GM21423 (cell line): ENCODE measurements at regions not wholly inside any gene's neighbourhood (a gene's known extent, or its start where the extent isn't known, plus 50 kb on each side); places are given as distances from the start of the nearest gene placed in this dataset.
A peak's percentile ranks its signal among the peaks of the same experiment; 100 is the strongest.
"Not testable (repeated sequence)": the region's sequence is repeated elsewhere in the genome, so short reads cannot be mapped to it uniquely, and the experiment has no call there.

ENCODE experiments used
- ATAC-seq: cut with Tn5 transposase; IDR thresholded peaks from one replicate; pipeline ENCODE4 v1.9.1; 2021; ENCODE audit warnings: mild to moderate bottlenecking, moderate library complexity; ENCODE audit not compliant: unreplicated experiment

DNA sequence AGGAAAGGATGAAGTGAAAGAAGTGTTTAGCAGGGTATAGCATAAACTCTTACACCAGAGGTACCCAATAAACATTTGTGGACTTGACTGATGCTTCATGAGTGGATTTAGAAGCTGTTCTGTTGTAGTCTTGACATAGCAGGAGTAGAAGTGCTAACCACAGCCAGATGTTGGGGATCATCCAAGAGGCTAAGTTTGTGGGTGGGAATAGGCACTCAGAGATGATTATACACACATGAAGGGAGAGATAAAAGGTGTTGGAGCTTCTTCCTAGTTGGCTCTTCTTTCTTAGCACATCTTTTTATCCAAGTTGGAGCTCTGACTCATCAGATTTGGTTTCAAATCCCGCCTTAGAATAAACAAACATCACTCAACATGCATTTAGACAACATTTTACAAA is 166.7 kb upstream of the E2F7 start:
- ATAC-seq = no peak

DNA sequence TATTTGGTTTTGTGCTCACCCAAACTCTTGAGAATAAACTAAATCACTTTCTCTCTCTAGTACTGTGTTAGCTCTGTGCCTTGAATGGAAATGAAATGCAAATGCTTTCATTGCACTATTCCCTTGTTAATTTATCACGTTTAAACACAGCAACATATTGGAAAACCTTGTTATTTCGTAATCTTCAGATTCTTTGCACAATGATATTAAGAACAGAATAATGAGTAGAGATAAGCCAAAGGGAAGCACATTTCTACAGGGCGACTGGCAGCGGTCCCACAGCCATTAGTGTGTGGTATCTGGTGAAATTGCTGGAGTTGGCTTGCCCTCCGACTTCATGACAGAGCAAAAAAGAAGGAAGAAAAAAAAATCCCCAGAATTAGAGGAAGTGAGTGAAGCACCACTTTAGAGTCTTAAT is 166.1 kb upstream of the E2F7 start:
- no peak for ATAC-seq

DNA sequence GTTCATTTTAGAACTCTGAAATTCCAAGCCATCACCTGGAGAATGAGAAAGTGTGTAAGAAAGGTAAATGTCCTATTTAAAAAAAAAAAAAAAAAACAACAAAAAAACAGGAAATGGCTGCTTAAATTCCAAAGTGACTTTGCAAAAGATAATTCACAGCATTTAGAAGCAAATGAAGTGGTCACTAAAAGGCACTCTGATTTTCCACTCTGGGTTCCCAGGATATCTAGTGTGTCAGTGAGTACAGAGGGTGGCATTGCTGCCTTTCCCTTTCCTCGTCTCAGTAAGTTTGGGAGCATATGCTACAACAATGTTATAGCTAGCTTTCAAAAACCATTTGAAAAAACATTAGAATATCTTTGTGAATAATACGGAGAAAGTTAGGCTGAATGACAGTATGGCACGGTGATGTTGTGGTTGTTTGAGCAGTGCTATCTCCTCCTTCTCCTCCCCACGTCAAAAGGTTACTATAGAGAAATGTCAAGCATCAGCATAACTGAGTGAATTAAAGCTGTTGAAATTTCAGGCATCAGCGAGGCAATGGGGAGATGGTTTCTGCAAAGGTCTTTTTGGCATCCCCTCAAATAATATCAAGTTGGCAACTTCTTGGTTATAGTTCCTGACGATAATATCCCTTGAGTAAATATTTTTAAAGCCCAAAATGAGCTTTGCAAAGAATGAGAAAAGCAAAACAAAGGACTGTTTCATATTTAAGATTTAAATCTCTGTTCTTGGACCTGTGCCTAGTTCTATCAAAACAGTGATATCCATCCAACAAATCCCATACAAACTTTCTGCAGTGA is 164.5 kb upstream of the E2F7 start:
- no peak for ATAC-seq

DNA sequence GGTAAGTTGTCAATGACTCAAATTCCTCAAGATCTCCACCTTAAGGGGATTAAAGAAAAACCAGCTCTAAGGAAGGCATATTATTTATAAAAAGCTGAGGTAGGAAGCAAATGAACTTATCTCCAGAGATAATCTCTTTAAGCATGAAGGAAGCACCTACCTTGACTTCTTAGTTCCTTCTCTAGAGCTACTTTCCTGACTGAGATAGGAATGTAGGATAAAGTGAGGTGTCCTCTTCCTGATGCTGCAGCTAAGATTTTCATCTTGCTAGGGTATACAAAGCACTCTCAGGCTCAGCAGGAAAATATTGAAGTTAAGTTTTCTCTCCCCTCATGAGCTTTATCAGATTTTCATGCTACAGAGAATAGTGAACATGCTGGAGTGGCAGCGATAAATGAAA is 163.0 kb upstream of the E2F7 start:
- ATAC-seq = no peak

DNA sequence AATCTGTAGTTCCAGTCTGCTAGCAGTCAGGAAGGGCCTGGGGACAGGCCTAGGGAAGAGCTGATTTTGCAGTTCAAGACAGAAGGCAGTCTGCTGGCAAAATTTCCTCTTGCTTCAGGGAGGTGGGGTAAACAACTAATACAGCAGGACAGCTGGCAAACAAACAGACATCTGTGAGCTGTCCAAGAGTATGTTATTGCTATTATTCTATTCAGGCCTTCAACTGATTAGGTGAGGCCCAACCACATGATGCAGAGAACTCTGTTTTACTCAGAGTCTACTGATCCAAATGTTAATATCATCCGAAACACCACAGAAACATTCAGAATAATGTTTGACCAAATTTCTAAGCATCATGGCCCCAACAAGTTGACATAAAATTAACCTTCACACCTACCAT is 161.0 kb upstream of the E2F7 start:
- ATAC-seq = no peak

DNA sequence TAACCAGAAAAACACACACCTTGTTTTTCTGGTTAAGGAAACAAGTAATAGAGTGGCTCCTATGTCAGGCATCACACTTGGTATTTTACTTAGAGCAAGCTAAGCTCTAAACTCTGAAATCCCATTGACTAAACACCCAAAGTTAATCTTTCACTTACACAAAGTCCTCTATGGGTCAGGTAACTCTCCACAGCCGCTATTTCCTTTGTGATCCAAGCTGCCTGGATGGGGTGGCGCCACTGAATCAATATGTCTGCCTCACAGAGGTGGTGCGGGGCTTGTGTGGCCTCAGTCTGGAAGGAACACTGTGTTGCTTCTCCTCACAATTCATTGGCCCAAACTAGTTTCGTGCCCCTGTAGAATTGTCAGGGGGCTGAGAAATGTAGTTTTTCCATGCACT is 160.0 kb upstream of the E2F7 start:
- ATAC-seq = no peak

DNA sequence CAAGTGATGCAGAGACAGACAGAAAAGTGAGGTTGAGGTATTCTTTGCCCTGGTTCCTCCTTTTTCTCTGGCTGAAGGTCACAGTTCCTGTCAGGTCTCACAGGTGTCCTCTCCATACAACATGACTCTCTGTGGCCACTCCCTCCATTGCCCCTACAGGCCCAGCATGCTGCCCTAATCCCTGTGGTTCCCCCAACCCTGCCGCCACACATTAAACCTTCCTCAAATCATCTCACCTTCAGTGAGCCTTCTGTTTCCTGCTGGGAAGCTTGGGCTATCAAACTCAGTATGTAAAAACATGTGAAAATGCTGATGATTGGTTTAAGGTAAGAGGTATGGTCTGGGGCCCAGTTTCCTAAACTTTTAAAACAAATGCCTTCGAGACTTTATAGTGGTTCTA is 159.0 kb upstream of the E2F7 start:
- no peak for ATAC-seq

DNA sequence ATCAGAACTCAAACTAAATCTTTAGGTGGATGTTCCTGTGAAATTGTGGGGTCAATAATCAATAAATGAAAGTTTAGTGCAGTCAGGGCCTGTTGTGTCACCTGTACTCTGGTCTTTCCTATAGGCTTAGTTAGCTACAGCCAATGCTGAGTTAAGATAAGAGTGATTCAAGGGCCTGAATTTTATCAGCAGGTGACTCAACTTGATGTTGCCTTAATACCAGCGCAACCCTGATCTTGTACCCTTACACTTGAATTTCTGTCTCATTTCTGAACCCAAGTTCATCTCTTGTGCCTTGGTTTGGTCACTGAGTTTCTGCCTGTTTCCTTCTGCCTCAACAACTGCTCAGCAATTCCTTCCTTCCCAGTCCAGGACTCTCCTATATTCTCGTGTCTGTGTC is 157.0 kb upstream of the E2F7 start:
- ATAC-seq = no peak

DNA sequence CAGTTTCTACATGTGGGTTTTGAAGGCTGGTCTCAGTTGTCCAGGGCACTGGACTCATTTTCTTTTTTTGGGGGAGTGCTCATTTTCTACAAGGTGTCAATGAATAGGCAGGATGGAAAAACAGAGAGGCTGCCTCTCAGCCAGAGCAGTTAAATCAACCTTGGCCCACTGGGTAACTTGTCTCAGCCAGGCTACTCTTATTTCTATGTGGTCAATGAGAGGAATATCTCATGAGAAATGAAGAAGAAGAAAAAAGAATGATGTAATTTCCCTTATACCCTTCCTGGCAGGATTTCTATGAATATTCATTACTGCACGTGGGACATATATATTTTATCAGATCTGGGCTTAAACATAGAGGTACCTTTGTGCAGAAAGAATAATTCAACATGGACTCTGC is 155.2 kb upstream of the E2F7 start:
- ATAC-seq = no peak

DNA sequence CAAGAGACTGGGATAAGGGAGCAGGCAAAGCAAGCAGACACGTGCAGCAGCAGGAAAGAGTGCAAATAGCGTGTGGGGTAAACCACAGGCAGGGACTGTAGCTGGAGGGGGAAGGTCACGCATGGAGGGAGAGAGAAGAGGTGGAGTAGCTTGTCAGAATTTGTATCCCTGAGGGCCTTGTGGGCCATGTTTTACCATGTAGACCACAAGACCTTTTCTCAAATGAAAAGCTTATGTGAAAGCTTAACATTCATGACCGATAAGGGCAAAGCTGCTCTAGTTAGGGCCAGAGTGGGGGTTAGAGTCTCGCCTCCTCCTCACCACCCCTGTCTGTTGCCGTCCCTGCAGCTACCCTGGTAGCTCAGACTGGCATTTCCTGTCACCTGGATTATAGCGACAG is 152.9 kb upstream of the E2F7 start:
- peak; percentile 84 for ATAC-seq

DNA sequence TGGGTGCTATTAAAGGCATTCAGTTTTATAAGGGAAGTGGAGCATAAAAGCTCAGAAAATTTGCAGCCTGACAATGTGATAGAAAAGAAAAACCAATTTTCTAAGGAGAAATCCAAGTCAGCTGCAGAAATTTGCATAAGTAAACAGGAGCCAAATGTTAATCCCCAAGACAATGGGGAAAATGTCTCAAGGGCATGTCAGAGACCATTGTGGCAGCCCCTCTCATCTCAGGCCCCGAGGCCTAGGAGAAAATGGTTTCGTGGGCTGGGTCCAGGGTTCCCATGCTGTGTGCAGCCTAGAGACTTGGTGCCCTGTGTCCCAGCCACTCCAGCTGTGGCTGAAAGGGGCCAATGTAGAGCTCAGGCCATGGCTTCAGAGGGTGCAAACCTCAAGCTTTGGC is 150.8 kb upstream of the E2F7 start:
- ATAC-seq = not testable (repeated sequence)

DNA sequence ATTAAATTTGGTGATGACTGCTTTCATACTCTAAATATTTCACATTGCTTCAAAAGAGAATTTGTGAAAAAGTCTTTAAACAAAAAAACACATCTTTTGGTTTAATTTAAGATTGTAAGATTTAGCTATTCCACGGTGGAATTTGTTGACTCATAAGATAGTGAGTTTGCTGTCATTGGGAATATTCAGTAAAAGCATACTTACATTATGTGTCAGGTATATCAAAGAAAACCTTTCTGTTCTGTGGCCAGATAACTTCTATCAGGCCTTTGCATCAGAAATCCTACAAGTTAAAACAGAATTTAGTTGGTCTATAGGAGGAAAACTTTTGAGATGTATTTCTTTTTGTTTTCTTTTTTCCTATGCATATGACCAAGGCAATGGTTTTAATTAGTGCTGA is 148.8 kb upstream of the E2F7 start:
- no peak for ATAC-seq

DNA sequence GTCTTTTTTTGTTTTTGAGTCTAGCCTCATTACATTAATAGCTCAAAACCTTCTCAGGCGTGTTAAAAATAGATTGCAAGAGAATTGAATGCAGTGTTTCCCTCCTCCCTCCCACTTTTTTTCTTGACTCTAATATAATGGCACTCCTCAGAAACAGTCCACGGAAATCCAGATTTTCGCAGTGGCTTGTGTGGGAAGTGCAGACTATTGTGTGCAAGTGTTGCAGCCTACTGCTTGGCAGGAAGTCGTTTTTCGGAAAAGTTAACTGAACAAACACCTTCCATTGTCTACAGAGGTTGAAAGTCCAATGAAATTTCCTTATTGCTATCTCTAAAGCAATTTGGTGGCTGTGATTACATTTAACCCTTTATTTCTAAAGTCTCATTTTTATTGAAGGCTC is 147.9 kb upstream of the E2F7 start:
- no peak for ATAC-seq

DNA sequence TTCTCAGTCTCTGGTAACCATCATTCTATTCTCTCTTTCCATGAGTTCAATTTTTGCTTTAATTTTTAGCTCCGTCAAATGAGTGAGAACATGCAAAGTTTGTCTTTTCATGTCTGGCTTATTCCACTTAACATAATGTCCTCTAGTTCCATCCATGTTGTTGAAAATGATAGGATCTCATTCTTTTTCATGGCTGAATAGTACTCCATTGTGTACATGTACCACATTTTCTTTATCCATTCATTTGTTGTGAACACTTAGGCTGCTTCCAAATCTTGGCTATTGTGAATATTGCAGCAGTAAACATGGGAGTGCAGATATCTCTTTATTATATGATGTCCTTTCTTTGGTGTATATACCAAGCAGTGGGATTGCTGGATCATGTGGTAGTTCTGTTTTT is 145.4 kb upstream of the E2F7 start:
- ATAC-seq = no peak

DNA sequence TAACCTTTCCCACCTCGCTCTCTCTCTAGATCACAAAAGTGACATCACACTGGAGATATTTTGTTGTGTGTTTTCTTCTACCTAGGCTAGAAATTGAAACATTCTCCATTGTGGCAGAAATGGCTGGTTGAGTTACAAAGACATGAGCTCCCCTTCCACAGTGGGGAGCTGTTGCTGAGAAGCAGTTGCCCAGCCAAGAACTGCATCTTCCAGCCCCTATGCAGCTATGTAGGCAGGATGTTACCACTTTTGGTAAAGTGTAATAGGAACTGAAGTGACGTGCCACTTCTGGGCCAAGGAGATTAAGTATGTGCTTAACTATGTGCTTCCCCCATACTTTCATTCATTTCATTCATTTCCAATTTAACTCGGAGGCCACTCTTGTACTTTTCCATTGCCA is 138.7 kb upstream of the E2F7 start:
- ATAC-seq = no peak

DNA sequence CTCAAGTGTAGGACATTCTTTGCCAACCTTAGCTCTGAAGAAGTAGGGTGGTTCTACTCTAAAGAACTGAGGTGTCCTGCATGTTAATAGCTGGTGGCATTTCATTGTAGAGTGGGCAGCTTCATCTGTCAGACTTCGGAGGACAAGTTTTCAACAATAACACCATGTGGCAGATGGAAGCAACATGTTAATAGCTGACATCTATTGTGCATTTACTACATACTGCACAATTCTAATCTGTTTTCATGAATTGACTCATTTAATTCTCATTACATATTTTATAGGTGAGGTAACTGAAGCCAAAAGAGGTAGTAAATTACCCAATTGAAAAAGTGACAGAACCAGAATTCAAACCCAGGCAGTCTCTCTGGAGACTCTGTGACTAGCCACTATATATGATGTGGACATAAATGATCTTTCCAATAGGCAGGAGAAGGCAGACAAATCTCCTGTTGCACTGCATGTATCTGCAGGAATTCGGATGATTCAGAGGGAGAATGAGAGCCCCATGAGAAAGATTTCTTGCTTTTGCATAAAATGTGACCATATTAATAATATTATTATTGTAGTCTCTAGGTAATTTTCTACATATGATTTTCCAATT is 137.2 kb upstream of the E2F7 start:
- no peak for ATAC-seq

DNA sequence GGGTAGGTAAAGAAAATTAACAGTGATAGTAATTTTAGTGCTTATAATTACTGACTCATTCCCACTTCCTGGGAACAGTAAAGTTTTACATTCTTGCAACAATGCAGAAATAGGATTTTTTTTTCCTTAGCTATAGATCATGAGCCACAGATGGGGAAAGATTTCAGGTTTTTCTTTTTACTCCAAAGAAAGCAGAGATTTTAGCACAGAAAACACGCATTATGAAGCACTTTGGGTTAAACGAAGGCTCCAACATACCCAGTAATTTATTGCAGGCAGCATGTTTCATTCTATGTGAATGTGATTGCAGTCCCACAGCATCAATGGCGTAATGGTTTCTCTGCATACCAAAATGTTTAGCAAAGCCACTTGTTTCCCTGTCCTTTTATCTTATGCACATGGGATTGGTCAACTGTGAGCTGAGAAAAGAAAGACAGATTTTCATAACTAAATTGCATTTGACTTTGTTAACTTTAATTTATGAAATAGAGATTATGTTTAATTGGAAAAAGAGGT is 124.6 kb upstream of the E2F7 start:
- ATAC-seq = no peak

DNA sequence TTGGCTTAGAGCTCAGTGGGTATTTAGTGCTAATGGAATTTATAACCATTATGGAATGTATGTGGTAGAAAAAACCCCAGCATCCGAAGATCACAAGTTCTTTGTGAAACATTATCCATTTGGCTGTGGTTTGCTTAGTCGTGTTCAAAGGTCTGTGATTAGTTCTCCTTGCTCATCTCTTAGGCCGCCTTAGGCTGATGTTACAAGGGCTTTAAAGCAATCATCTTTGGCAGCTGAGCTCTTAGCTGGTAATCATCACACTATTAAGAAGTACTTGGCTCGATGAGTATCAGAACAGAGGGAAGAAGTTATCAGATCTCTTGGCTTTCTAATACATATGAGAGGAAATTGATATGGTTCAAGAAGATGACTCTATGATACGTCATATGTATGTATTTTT is 124.1 kb upstream of the E2F7 start:
- ATAC-seq = no peak

DNA sequence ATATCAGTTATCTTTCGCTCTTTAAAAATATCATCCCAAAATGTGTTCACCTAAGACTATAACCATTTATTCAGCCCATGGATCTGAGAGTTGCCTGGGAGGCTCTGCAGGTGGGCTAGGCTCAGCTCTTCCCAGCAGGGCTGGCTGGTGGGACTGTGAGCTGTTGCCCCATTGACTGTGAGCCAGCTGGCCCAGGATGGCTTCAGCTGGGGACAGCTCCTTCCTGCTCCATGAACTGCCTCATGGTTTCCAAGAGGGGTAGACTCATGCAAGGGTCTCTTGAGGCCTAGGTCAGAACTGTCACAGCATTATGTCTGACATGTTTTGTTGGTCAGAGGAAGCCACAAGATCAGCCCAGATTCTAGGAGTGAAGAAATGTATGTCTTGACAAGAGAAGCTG is 114.1 kb upstream of the E2F7 start:
- ATAC-seq = no peak

DNA sequence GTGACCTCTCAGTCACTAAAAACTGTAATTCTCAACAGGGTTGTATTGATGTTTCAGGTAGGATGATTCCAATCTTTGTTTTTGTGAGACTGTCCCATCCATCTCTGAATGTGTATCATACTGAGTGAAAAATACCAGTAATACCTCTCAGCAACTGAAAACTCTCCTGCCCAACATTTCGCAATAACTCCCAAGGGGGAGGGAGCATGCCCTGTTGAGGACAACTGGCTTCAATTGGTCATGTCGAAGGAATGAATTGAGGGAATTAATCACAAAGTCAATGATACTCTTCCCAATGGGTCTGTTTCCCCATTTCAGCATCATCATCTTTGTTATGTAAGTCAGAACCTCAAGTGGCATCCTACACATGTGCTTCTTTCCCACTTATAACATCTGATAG is 102.4 kb upstream of the E2F7 start:
- ATAC-seq = no peak

DNA sequence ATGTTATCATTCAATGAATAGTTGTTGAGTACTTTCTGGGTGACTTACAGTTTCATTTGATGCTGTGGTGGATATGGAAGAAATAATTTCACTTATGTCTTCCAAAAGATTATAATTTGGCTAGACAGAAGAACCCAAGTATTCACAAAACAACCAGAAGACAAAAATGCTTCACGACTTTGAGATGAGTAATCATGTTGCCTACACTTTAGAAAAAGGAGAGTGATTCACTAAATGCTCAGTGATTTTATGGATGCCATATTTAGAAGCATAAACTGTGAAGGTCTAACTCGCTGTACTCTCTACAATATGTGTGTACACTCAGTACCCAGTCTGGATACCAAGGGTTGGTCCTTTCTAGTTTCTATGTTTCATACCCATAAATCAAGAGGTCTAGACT is 101.3 kb upstream of the E2F7 start:
- ATAC-seq = no peak
